WTC11 (cell line): ENCODE measurements at regions not wholly inside any gene's neighbourhood (a gene's known extent, or its start where the extent isn't known, plus 50 kb on each side); places are given as distances from the start of the nearest gene placed in this dataset.

Experiments used
- ATAC-seq: fragments of 200-7000 bp; cut with Tn5 transposase; 2 replicates; pipeline ENCODE4 v1.10.0; 2021; ENCODE audit warnings: mild to moderate bottlenecking, moderate library complexity
- CTCF ChIA-PET: fragments of 300-600 bp; sonication (Branson Sonifier 250); formaldehyde crosslinking; loops from one replicate; lab custom pipeline; 2021; ENCODE audit warnings: antibody characterized with exemption; lab: Charles Lee
- POLR2A ChIA-PET: fragments of 350-600 bp; sonication (Branson Sonifier 250); formaldehyde crosslinking; loops from one replicate; lab custom pipeline; 2021; ENCODE audit warnings: antibody characterized with exemption; lab: Charles Lee
- DNase-seq: peaks from one replicate; pipeline ENCODE4 v3.0.0; 2021; ENCODE audit warnings: low spot score
- H3K27ac Mint-ChIP-seq: 2 replicates; pipeline ENCODE4 v1.8.0; 2021; ENCODE audit warnings: mixed read lengths
- H3K27me3 Mint-ChIP-seq: 2 replicates; pipeline ENCODE4 v1.8.0; 2021; ENCODE audit warnings: low read depth, mild to moderate bottlenecking, moderate library complexity, mixed read lengths
- H3K36me3 Mint-ChIP-seq: 2 replicates; pipeline ENCODE4 v1.8.0; 2021; ENCODE audit warnings: mixed read lengths
- H3K4me1 Mint-ChIP-seq: 2 replicates; pipeline ENCODE4 v1.8.0; 2022; ENCODE audit warnings: mixed read lengths
- H3K4me3 Mint-ChIP-seq: 2 replicates; pipeline ENCODE4 v1.8.0; 2021; ENCODE audit warnings: mild to moderate bottlenecking, moderate library complexity, mixed read lengths
- H3K9me3 Mint-ChIP-seq: 2 replicates; pipeline ENCODE4 v1.8.0; 2021; ENCODE audit warnings: mixed read lengths
- ARID4B ChIP-seq: sonication (generic); formaldehyde crosslinking; IDR thresholded peaks from 2 replicates; pipeline ENCODE4 v1.8.0; 2023; ENCODE audit warnings: missing genetic modification reagents, mild to moderate bottlenecking, borderline replicate concordance
- CBFB ChIP-seq: sonication (generic); formaldehyde crosslinking; IDR thresholded peaks from 2 replicates; pipeline ENCODE4 v1.8.1; 2022; ENCODE audit warnings: mild to moderate bottlenecking, low read depth, missing genetic modification reagents
- E2F1 ChIP-seq: sonication (generic); formaldehyde crosslinking; IDR thresholded peaks from 2 replicates; pipeline ENCODE4 v1.8.0; 2022; ENCODE audit warnings: mild to moderate bottlenecking, missing genetic modification reagents
- E2F5 ChIP-seq: sonication (generic); formaldehyde crosslinking; IDR thresholded peaks from 2 replicates; pipeline ENCODE4 v1.8.1; 2022; ENCODE audit warnings: mild to moderate bottlenecking, moderate library complexity, missing genetic modification reagents
- EMX1 ChIP-seq: fragments of 250-450 bp; sonication (Bioruptor Pico); IDR thresholded peaks from 2 replicates; pipeline ENCODE4 v1.8.0; 2021; ENCODE audit warnings: mild to moderate bottlenecking
- ERG ChIP-seq: fragments of 250-450 bp; sonication (Bioruptor Pico); IDR thresholded peaks from 2 replicates; pipeline ENCODE4 v1.8.0; 2021; ENCODE audit warnings: mild to moderate bottlenecking
- FOXK1 ChIP-seq: sonication (generic); formaldehyde crosslinking; IDR thresholded peaks from 2 replicates; pipeline ENCODE4 v1.8.0; 2022; ENCODE audit warnings: mild to moderate bottlenecking, moderate library complexity, missing genetic modification reagents
- NFYB ChIP-seq: sonication (generic); formaldehyde crosslinking; conservative IDR thresholded peaks from 2 replicates; pipeline ENCODE4 v1.8.0; 2022; ENCODE audit warnings: low read depth, missing genetic modification reagents
- RELA ChIP-seq: sonication (generic); formaldehyde crosslinking; IDR thresholded peaks from 2 replicates; pipeline ENCODE4 v1.8.1; 2022; ENCODE audit warnings: missing genetic modification reagents, mild to moderate bottlenecking, borderline replicate concordance
- STAT6 ChIP-seq: sonication (generic); formaldehyde crosslinking; conservative IDR thresholded peaks from 2 replicates; pipeline ENCODE4 v1.8.1; 2023; ENCODE audit warnings: mild to moderate bottlenecking, low read depth, missing genetic modification reagents, moderate library complexity
- TEAD1 ChIP-seq: sonication (generic); formaldehyde crosslinking; IDR thresholded peaks from 2 replicates; pipeline ENCODE4 v1.8.0; 2022; ENCODE audit warnings: mild to moderate bottlenecking, missing genetic modification reagents
- ZNF532 ChIP-seq: fragments of 250-450 bp; sonication (Bioruptor Pico); IDR thresholded peaks from 2 replicates; pipeline ENCODE4 v1.9.0; 2021; ENCODE audit warnings: mild to moderate bottlenecking, borderline replicate concordance

- Mint-ChIP-seq H3K4me3 (no peak overlapping the region), H3K36me3 (no peaks in the 10 kb centered on the region), H3K4me1 (0 out of 2 replicates have a peak, but pooled peaks cover 4% of the 10 kb centered on the region), H3K9me3 (peaks cover 10% of the 10 kb centered on the region; the same call in 1 of the 2 replicates), H3K27ac (no peak overlapping the region), H3K27me3 (no peaks in the 10 kb centered on the region)
- TF ChIP-seq E2F1 (CRISPR knock-in tag) = no peak
- no peak for TF ChIP-seq STAT6
- no peak for TF ChIP-seq TEAD1
- no peak for TF ChIP-seq ZNF532 (CRISPR knock-in tag)
- no peak for TF ChIP-seq FOXK1 (CRISPR knock-in tag)
- TF ChIP-seq ARID4B (CRISPR knock-in tag) = no peak
- TF ChIP-seq EMX1 = no peak
- no peak for TF ChIP-seq CBFB (CRISPR knock-in tag)
- no peak for TF ChIP-seq NFYB (CRISPR knock-in tag)
- TF ChIP-seq E2F5 (CRISPR knock-in tag) = no peak
- TF ChIP-seq ERG (CRISPR knock-in tag) = no peak
- no peak for TF ChIP-seq RELA (CRISPR knock-in tag)
- ATAC-seq (no peak; the same call in 1 of the 2 replicates), DNase-seq (no peak)
- ChIA-PET CTCF (no interaction called here), POLR2A (no interaction called here)
These were observed 415.0 kb upstream of the SPRY2 start for GRCh38 chr13:80755910-80756309.
